GM18517 (cell line): ENCODE measurements at regions not wholly inside any gene's neighbourhood (a gene's known extent, or its start where the extent isn't known, plus 50 kb on each side); places are given as distances from the start of the nearest gene placed in this dataset.

Source experiments
- ATAC-seq: cut with Tn5 transposase; IDR thresholded peaks from one replicate; pipeline ENCODE4 v1.9.1; 2021; ENCODE audit warnings: mild to moderate bottlenecking, moderate library complexity; ENCODE audit not compliant: unreplicated experiment

DNA sequence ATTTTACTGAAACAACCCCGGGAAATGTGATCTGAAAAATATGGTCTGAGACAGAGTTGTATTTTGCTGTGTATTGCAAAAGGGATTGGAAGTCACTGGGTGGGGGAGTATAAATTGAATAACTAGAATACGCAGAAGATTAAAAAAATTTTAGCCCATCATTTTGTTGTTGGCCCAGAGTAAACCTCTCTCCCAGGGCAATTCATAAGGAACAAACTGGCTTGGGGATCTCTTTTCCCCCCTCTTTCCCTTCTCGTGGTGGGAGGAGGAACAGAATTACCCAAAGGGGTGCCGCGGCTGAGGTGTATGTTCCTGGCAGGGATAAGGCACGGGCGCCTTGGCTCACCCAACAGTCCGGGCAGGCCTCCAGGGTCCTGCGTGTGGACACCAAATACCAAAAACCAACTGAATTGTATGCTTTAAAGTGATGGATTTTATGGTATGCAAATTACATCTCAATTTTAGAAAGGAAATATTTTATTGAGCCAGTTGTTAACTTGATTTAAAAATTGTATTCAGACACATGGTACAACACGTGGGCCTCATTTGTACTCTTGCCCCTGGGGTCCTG is 121.2 kb upstream of the SPRED2 start:
- no peak for ATAC-seq

DNA sequence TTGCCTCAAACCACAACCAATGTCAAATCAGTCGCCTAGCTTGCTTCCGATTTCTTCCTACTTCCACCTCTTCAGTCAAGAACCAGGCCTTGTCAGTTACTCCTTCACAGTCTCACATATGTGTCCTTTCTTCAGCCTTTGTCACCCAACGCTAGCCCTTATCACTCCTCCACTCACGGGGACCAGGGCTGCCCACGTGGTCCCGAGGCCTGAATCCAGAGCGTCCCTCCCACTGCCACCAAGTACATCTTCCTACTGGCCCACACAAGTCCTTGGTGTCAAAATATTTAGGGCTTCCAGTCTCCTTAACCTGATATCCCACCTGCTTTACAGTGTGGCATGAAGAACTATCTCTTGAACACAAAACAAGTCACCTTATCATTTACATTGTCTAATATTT is 119.1 kb upstream of the SPRED2 start:
- ATAC-seq, result no peak

DNA sequence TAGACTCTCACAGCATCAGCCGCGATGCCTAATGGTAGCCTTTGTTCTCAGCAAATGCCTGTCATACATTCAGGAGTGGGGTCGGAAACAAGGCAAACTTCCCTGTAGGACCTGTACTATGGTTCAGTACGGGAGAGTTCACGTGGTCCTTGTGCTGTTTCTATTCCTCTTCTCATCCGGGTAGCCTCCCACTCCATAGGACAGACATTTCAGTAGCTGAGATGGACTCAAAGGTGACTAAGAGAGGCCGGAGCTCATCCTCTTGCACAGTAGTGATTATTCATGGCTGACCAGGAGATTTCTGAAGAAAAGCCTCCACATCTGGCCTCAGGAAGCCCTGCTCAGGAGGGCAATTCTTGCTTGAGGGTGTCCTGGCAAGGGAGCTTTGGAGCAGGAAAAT is 117.8 kb upstream of the SPRED2 start:
- ATAC-seq, result no peak

DNA sequence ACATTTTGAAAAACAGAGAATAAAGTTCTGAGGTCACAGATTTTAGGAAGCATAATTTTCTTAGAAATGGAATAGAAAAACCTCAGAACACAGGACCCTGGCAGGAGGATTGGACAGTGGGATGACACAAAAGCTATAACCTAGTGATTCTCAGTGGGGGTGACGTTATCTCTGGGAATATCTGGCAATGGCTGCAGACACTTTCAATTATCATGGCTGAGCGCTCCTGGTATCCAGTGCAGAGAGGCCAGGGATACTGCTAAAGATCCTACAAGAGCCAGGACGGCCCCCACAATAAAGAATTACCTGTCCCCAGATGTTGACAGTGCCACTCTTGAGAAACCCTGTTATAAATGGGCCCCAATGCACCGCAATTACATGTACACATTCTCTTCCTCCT is 117.2 kb upstream of the SPRED2 start:
- no peak for ATAC-seq

DNA sequence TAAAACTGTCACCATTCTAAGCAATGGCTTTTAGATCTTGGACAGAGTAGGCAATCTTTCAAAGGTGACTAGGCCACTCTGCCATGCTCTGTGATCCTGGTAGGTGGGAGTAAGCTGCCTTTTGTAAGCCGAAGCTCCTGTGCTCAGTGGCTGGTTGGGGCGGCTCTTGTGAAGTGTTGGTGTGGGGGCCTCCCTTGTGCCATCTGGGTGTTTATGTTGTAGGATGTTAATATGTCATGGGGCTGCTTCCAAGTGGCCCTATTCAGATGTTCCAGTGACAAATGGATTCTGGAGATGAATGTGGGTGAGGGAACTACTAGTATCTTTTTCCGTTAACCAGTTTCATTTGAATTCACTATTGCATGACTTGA is 116.8 kb upstream of the SPRED2 start:
- ATAC-seq, result no peak

DNA sequence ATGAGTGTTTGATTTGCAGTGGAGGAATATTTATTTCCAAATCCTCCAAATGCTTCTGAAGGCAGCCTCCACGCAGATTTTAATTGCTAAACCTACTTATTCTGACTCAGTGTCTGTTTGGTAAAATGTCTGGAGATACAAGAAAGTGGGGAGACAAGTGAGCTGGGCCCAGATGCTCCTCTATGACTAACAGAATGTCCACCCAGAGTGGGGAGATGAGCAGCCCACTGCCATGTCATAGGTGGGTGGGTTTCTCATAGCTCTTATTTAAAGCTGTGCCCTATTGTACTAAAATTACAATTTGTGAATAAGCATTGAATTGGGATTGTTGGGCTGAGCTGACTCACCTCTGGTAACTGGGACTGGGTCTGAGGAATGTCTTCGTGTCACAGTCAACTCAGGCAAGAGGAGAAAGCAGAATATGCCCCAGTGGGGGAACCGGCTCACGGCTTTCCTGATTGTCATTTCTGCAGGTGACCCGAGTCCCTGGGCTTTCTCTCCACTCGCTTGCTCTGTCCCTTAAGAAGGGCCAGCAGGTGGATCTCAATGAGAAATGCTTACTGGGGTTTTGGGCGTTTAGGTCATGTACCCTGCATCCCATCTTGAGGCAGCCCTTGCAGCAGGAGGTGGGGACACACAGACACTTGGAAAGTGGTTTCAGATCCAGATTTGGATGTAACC is 116.3 kb upstream of the SPRED2 start:
- no peak for ATAC-seq

DNA sequence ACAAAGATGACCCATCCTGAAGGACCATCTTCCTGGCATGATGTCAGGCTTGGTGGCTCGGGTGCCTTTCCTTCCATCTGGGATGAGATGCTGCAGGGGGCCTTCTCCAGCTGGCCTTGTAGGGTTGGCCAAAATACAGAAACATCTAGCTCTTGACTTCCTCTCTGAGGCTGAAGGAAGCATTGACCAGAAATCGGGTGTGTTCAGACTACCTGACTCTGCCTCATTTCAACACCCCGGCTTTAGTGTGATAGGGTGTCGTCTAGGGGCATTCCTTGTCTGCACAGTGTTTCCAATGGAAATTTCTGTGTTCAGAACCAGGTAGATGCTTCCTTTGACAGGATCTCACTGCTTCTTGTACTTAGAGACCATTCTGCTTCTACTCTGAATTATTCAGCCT is 115.7 kb upstream of the SPRED2 start:
- no peak for ATAC-seq

DNA sequence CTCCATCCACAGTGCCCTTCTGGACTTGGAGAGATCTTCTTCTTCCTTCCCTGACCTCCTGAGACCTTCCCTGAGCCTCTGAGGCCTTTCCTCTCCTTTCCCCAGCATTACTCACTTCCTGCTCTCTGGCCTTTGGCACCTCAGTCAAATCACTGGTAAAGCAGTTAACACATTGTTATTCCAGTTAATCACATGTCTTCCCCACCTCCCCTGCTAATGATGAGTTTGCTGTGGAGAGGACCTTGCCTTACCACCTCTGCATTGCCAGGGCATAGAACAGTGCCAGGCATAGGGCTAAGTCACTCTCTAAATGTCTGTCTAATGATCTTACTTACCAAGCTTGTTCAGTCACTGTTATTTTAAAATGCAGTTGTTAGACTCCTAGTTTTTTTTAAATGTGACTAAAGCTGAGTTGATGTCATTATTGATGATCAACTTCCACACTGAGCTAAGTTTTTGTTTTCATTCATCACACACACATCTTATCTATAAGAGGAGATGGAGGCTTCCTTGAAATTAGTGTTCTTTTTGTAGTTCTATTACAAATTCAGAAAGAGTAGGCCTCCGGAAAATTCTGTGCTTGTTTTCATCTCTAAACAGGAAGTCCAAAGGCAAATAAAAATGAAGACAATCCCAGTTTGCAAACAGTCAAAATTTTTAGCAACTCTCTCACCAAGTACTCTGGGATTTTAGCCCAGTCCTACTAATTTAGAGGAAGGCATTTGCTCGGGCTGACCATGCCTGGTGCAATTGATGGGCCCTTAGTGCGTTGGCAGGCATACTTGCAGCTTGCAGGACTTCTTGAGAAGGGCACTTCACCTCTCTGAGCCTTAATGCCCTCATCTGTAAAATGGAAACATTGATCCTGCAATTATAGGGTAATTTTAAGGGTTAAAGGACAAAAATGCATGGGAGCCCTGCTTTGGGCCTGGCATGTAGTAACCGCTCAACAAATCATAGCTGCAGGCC is 113.7 kb upstream of the SPRED2 start:
- ATAC-seq, result no peak

DNA sequence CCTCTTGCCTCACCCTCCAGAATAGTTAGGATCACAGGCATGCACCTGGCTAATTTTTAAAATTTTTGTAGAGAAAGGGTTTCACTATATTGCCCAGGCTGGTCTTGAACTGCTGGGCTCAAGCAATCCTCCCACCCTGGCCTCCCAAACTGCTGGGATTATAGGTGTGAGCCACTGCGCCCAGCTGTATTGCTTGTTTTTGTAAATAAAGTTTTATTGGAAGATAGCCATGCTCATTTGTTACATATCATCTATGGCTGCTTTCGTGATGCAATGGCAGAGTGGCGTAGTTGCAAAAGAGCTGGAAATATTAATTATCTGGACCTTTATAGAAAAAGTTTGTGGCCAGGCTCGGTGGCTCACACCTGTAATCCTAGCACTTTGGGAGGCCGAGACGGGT is 109.4 kb upstream of the SPRED2 start:
- no peak for ATAC-seq

DNA sequence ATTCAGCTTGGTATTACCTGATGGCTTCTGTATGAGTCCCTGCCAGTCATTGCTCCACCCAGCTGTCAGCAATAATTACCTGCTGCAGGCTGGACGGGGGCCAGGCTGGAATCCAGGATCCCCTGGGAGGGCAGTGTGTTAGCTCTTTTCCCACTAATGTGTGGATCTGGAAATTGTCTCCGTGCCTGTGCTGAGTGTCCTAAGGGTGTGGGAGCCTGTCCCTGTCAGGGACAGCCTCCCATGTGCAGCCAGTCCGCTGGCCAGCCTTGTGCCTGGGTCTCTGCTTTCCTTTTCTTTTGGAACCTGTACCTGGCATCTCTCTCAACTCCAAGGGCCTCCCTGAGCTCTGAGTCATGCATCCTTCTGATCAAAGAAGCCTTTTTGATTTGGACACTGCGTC is 107.2 kb upstream of the SPRED2 start:
- no peak for ATAC-seq

DNA sequence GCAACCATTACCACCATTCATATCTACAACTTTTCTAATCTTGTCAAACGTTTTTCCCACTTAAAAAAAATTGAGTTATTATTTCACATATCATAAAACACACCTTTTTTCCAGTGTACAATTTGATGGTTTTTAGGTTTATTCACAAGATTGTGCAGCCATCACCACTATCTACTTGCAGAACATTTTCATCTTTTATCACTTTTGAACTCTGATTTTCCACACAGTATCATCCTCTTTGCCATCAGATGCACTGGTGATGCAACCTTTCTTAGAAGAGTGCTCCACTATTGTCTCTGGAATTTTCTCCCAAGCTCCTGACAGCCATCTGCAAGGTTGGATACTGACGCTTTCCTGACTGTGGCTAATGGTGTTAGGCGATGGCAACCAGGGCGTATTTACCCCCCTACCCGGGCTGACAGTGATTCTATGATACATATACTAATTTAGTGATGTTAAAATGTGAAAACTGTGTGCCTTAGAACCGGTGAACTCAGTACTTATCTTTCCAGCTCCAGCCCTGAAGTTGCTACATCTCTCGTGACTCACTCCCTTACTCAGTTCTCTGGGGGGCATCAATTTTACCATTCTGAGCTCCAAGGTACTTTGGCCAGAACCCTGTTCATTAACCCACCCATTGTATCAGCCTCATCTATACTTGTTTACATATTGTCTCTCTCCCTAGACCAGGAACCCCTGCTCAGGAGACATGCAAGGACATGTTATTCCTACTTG is 105.4 kb upstream of the SPRED2 start:
- no peak for ATAC-seq

DNA sequence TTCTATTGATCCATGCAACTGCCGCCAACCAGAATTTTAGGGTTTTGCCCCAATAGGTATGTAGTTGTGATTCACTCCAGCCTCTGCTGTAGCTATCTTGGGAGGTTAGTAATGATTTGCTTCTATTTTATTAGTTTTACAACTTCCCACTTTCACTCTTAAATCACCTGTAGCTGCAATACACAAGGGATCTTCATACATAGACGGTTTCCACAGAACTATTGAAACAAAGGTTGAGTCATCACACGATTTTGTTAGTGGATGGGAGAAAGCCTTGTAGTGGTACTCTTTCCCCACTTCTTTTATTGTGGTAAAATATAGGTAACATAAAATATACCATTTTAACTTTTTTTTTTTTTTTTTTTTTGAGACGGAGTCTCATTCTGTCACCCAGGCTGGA is 104.2 kb upstream of the SPRED2 start:
- peak; percentile 92 for ATAC-seq

DNA sequence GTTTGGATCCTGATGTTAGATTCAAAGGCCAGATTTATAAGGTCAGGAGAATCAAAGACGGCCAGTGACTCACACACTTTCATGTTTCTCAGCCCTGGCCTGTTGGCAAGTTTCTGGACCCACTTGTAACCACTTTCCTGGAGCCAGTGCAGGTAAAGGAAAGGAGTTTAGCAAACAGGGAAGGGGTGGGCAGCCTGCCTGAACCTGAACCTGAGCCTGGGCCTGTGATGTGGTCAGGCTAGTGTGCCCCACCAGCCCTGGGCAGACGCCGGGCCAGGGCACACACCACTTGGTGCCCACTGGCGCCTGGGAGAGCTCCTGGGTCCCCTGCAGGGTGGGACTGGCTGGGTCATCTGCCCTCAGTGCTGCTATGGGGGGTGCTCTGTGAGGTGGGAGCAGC is 100.5 kb upstream of the SPRED2 start:
- no peak for ATAC-seq

DNA sequence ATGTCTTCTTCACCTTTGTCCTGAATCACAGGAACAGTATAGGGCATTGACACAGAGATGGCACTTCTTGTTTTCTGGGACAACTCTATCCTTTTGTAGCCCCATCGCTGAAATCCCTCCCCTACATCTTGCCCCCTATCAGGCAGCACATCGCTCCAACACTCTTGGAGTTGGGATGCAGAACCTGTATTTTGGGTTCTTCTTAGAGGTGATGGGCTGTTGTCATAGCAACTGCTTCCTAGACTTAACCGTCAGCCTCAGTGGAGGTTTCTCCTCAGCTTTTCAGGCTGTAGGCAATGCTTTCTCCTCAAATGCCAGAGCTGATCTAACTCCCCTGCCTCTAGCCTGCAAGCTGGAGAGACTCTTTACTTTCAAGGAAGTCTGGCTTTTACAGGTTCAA is 99.9 kb upstream of the SPRED2 start:
- ATAC-seq, result no peak

DNA sequence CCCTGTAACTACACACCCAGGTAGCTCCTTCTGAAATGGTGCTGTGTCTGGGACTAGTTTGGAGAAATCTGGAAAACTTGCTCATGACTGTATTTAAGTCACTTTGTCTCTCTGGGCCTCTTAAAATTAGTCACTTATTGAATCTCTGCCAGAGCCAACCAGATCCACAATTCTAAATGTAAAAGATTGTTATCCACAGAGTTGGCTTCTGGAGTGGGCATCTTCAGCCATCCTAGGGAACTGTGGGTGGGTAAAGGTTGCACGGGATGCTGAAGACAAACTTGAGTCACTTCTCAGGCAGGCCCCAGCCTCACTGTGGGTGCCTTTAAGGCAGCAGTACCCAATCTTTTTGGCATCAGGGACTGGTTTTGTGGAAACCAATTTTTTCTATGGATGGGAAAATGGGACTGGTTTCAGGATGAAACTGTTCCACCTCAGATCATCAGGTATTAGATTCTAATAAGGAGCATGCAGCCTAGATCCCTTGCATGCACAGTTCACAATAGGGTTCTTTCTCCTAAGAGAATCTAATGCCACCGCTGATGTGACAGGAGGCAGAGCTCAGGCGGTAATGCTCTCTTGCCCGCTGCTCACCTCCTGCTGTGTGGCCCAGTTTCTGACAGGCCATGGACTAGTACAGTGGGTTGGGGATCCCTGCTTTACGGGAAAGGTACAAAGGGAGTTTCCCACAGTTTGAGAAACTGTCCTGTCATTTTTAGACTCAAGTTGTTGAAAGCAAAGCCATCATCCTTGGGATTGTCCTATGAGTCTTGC is 98.3 kb upstream of the SPRED2 start:
- ATAC-seq, result no peak

DNA sequence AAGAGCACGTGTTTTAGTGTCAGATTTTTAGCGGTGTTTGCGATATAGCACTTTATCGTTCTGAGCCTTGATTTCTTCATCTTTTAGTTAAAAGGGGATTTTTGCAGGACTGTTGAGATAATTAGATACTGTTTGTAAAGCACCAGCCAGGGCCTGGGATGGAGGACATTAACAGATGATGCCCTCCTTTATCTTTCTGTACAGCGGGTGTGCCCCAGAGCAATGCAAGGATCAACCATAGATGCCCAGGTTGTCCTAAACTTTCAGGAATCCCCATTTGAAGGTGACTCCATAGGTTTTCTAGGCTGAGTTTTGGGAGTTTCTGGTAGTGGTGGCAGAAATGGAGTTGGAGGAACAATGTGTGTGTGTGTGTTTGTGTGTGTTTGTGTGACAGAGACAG is 97.0 kb upstream of the SPRED2 start:
- no peak for ATAC-seq

DNA sequence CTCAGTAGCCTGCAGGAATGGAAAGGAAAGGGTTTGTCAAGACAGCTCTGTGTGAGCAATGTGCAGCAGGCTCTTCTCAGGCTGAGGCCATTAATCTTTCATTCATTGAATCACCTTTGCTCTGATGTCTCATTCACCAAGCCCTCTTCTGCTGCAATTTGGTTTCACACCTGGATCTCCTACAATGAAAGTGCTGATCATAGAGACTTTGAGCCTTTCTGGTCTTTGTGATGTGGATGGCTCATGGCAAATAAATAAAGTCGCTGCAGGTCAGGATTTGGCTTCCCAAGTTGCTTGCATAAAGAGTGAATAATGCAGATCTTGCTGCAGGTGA is 95.8 kb upstream of the SPRED2 start:
- no peak for ATAC-seq

DNA sequence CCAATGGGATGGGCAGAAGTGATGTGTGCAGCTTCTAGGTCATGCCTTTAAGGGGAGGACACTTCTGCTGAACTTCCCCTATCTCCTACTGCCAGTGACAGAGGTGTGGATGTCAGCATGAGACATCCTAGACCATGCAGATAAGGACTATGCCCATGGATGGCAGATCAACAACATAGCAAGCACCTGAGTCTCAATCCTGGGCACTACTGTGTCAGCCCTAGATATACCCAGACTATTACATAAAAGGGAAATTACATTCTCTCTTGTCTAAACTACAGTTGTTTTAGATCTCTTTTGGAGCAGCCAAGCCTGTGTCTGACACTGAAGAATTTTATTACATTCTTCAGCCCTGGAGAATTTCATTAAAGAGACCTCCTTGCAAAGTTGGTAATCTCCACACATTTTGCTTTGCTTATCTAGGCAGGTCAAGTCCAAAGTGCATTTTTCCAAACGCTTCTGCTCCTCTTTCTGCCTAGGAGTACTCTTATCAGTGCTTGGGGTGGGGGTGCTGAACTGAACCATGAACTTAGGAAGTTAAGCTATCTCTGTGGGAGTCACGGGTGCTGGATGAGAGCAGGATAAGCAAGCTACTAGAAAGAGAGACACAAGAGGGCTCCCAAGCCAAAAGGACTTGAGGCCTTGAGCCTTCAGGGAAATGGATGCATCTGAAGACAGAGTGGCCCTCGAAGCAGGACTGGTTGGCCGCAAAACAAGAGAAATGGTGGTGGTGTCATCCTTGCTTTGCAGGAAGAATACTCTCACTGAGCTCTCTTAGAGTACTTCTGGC is 95.2 kb upstream of the SPRED2 start:
- no peak for ATAC-seq

DNA sequence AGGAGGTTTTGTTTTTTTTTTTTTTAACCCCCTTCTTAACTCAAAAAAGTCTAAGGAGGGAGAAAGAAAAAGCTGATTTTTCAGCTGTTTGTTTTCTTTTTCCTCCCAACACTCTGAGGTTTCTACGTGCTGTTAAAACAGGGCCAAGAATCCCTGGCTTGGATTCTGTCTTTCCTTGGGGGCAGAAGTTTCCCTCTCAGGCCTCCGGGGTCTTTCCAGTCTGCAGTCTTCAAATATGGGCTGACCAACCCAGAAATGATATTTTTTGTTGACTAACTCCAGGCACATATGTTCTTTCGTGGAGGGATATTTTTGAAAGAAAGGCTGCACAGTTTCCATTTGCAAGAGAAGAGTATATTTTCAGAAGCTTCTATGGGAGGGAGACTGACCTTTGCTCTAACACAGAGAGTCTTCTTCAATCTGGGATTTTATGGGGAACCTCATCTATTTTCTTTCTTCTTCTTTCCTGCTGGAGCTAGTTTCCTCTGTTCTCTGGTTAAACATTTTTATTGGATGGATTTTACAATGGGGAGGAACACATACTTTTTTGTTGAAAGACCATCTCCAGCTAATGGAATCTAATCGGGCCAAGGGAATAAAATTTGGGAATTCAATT is 93.3 kb upstream of the SPRED2 start:
- ATAC-seq, result no peak

DNA sequence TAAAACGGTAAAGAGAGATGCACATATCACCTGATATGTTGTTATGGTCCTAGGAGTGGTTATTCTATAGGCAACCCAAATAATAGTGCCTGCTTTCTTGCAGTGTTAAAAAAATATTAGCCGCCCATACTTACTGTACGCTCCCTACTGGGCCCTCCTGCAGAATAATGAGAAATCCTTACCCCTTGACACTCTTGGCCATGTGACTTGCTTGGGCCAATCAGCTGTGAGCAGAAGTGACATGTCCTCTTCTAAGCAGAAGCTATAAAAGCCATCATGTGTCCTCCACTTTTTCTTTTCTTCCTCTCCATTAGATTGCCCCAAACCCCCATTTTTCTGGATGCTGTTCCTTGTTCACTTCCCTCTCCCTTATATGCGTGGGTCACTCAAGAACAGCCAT is 90.5 kb upstream of the SPRED2 start:
- ATAC-seq, result no peak
